ENCODE measurements at regions not wholly inside any gene's neighbourhood (a gene's known extent, or its start where the extent isn't known, plus 50 kb on each side); places are given as distances from the start of the nearest gene placed in this dataset.

- no peak for DNase-seq (ENCODE audit: low read depth)
- Mint-ChIP-seq H3K27ac (ENCODE audit: unreplicated experiment) (no peak overlapping the region), H3K36me3 (ENCODE audit: low read depth, unreplicated experiment) (no peaks in the 10 kb centered on the region), H3K4me1 (ENCODE audit: low read depth, unreplicated experiment) (no peaks in the 10 kb centered on the region), H3K9me3 (ENCODE audit: unreplicated experiment) (peaks cover 3% of the 10 kb centered on the region), H3K27me3 (ENCODE audit: low read depth, unreplicated experiment) (peaks cover 8% of the 10 kb centered on the region), H3K4me3 (ENCODE audit: unreplicated experiment) (no peak overlapping the region)
- Histone ChIP-seq H3K36me3 (ENCODE audit: insufficient read depth, low read length) (no peaks in the 10 kb centered on the region), H2AFZ (ENCODE audit: low read depth, low read length) (no peak overlapping the region), H3K79me2 (ENCODE audit: insufficient read depth, low read length) (no peaks in the 10 kb centered on the region), H3K9ac (ENCODE audit: low read length) (no peak overlapping the region), H3K4me1 (ENCODE audit: insufficient read depth, low read length) (no peaks in the 10 kb centered on the region), H3K9me3 (ENCODE audit: insufficient read depth, low read depth, low read length) (peaks cover 2% of the 10 kb centered on the region), H3K4me2 (ENCODE audit: low read length) (no peak overlapping the region), H3K4me3 (ENCODE audit: insufficient read depth, low read depth, low read length) (no peak overlapping the region), H3K27ac (ENCODE audit: low read depth, low read length) (no peak overlapping the region), H4K20me1 (ENCODE audit: insufficient read depth, low read length) (no peaks in the 10 kb centered on the region), H3K27me3 (ENCODE audit: insufficient read depth, low read length) (no peaks in the 10 kb centered on the region)
- FAIRE-seq = no peak
- TF ChIP-seq, protein P1, sequence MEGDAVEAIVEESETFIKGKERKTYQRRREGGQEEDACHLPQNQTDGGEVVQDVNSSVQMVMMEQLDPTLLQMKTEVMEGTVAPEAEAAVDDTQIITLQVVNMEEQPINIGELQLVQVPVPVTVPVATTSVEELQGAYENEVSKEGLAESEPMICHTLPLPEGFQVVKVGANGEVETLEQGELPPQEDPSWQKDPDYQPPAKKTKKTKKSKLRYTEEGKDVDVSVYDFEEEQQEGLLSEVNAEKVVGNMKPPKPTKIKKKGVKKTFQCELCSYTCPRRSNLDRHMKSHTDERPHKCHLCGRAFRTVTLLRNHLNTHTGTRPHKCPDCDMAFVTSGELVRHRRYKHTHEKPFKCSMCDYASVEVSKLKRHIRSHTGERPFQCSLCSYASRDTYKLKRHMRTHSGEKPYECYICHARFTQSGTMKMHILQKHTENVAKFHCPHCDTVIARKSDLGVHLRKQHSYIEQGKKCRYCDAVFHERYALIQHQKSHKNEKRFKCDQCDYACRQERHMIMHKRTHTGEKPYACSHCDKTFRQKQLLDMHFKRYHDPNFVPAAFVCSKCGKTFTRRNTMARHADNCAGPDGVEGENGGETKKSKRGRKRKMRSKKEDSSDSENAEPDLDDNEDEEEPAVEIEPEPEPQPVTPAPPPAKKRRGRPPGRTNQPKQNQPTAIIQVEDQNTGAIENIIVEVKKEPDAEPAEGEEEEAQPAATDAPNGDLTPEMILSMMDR (IDR thresholded peaks at IDR 0.05; ENCODE audit: insufficient read depth, low read depth, low read length) = no peak
- TF ChIP-seq EZH2 (IDR thresholded peaks at IDR 0.05; ENCODE audit: insufficient read depth, low read length) = no peak
These were observed 933.5 kb downstream of the VRK1 start for GRCh38 chr14:97730706-97731105.

- no peak overlapping the region for H3K4me3 Mint-ChIP-seq (ENCODE audit: unreplicated experiment)
- FAIRE-seq = no peak
These were observed 934.6 kb downstream of the VRK1 start for GRCh38 chr14:97731800-97732199.

GRCh38 chr14:97747316-97747715, 950.1 kb downstream of the VRK1 start:
- peaks cover 5% of the 10 kb centered on the region for H3K27me3 Mint-ChIP-seq (ENCODE audit: low read depth, unreplicated experiment)
- FAIRE-seq = no peak
- no peak overlapping the region for H2AFZ ChIP-seq (ENCODE audit: low read depth, low read length)
- H3K36me3 ChIP-seq (ENCODE audit: insufficient read depth, low read length) = no peaks in the 10 kb centered on the region
- H3K27ac ChIP-seq (ENCODE audit: low read depth, low read length) = no peak overlapping the region
- H3K4me1 Mint-ChIP-seq (ENCODE audit: low read depth, unreplicated experiment) = no peaks in the 10 kb centered on the region
- H3K36me3 Mint-ChIP-seq (ENCODE audit: low read depth, unreplicated experiment) = no peaks in the 10 kb centered on the region
- H3K27ac Mint-ChIP-seq (ENCODE audit: unreplicated experiment) = no peak overlapping the region
- no peaks in the 10 kb centered on the region for H3K4me1 ChIP-seq (ENCODE audit: insufficient read depth, low read length)
- no peaks in the 10 kb centered on the region for H3K79me2 ChIP-seq (ENCODE audit: insufficient read depth, low read length)
- no peak overlapping the region for H3K4me3 ChIP-seq (ENCODE audit: insufficient read depth, low read depth, low read length)
- no peaks in the 10 kb centered on the region for H3K9me3 Mint-ChIP-seq (ENCODE audit: unreplicated experiment)
- no peak for TF ChIP-seq EZH2 (IDR thresholded peaks at IDR 0.05; ENCODE audit: insufficient read depth, low read length)
- TF ChIP-seq, protein P1 (IDR thresholded peaks at IDR 0.05; ENCODE audit: insufficient read depth, low read depth, low read length) = no peak
- H4K20me1 ChIP-seq (ENCODE audit: insufficient read depth, low read length) = no peaks in the 10 kb centered on the region
- H3K27me3 ChIP-seq (ENCODE audit: insufficient read depth, low read length) = no peaks in the 10 kb centered on the region
- H3K9ac ChIP-seq (ENCODE audit: low read length) = no peak overlapping the region
- no peak for DNase-seq (ENCODE audit: low read depth)
- H3K9me3 ChIP-seq (ENCODE audit: insufficient read depth, low read depth, low read length) = no peaks in the 10 kb centered on the region
- H3K4me3 Mint-ChIP-seq (ENCODE audit: unreplicated experiment) = no peak overlapping the region
- no peak overlapping the region for H3K4me2 ChIP-seq (ENCODE audit: low read length)

More at GRCh38 chr14:97731800-97732199, 934.6 kb downstream of the VRK1 start:
- no peaks in the 10 kb centered on the region for H3K27me3 ChIP-seq (ENCODE audit: insufficient read depth, low read length)
- Mint-ChIP-seq H3K36me3 (ENCODE audit: low read depth, unreplicated experiment) (no peaks in the 10 kb centered on the region), H3K9me3 (ENCODE audit: unreplicated experiment) (peaks cover 3% of the 10 kb centered on the region), H3K4me1 (ENCODE audit: low read depth, unreplicated experiment) (no peaks in the 10 kb centered on the region), H3K27me3 (ENCODE audit: low read depth, unreplicated experiment) (peaks cover 8% of the 10 kb centered on the region), H3K27ac (ENCODE audit: unreplicated experiment) (no peak overlapping the region)
- no peak overlapping the region for H3K27ac ChIP-seq (ENCODE audit: low read depth, low read length)
- DNase-seq (ENCODE audit: low read depth) = no peak
- no peak overlapping the region for H3K4me2 ChIP-seq (ENCODE audit: low read length)
- H3K9ac ChIP-seq (ENCODE audit: low read length) = no peak overlapping the region
- H3K4me3 ChIP-seq (ENCODE audit: insufficient read depth, low read depth, low read length) = no peak overlapping the region
- H4K20me1 ChIP-seq (ENCODE audit: insufficient read depth, low read length) = no peaks in the 10 kb centered on the region
- no peaks in the 10 kb centered on the region for H3K79me2 ChIP-seq (ENCODE audit: insufficient read depth, low read length)
- H3K36me3 ChIP-seq (ENCODE audit: insufficient read depth, low read length) = no peaks in the 10 kb centered on the region
- H2AFZ ChIP-seq (ENCODE audit: low read depth, low read length) = no peak overlapping the region
- peaks cover 2% of the 10 kb centered on the region for H3K9me3 ChIP-seq (ENCODE audit: insufficient read depth, low read depth, low read length)
- TF ChIP-seq, protein P1 (IDR thresholded peaks at IDR 0.05; ENCODE audit: insufficient read depth, low read depth, low read length) = no peak
- TF ChIP-seq EZH2 (IDR thresholded peaks at IDR 0.05; ENCODE audit: insufficient read depth, low read length) = no peak
- no peaks in the 10 kb centered on the region for H3K4me1 ChIP-seq (ENCODE audit: insufficient read depth, low read length)

All from astrocyte (in vitro differentiated cells and primary cell).